HG03045 (cell line): ENCODE measurements at regions not wholly inside any gene's neighbourhood (a gene's known extent, or its start where the extent isn't known, plus 50 kb on each side); places are given as distances from the start of the nearest gene placed in this dataset.
A peak's percentile ranks its signal among the peaks of the same experiment; 100 is the strongest.
"Not testable (repeated sequence)": the region's sequence is repeated elsewhere in the genome, so short reads cannot be mapped to it uniquely, and the experiment has no call there.

Experiments
- ATAC-seq: cut with Tn5 transposase; IDR thresholded peaks from one replicate; pipeline ENCODE4 v1.9.1; 2021; ENCODE audit warnings: mild to moderate bottlenecking, moderate library complexity; ENCODE audit not compliant: unreplicated experiment

- no peak for ATAC-seq
Measured at GRCh38 chr5:130845049-130845765, 319.8 kb downstream of the HINT1 start.

- peak; percentile 61 for ATAC-seq
Measured at GRCh38 chr5:130836729-130837649, 328.1 kb downstream of the HINT1 start.

- not testable (repeated sequence) for ATAC-seq
Measured at GRCh38 chr5:130817598-130818384, 347.3 kb downstream of the HINT1 start.

- ATAC-seq: no peak
Measured at GRCh38 chr5:130815246-130815645, 349.8 kb downstream of the HINT1 start.

- no peak for ATAC-seq
Measured at GRCh38 chr5:130808691-130809090, 356.4 kb downstream of the HINT1 start.

GRCh38 chr5:130805648-130806047 is 359.4 kb downstream of the HINT1 start:
- no peak for ATAC-seq

- no peak for ATAC-seq
Measured at GRCh38 chr5:130805036-130805435, 360.0 kb downstream of the HINT1 start.

- ATAC-seq: no peak
Measured at GRCh38 chr5:130801963-130802362, 363.1 kb downstream of the HINT1 start.

GRCh38 chr5:130799015-130799414 is 366.0 kb downstream of the HINT1 start:
- no peak for ATAC-seq

- ATAC-seq: no peak
Measured at GRCh38 chr5:130797303-130797702, 367.8 kb downstream of the HINT1 start.

- ATAC-seq: no peak
Measured at GRCh38 chr5:130796902-130797301, 368.2 kb downstream of the HINT1 start.

- no peak for ATAC-seq
Measured at GRCh38 chr5:130796032-130796431, 369.0 kb downstream of the HINT1 start.

- ATAC-seq: no peak
Measured at GRCh38 chr5:130795037-130795436, 370.0 kb downstream of the HINT1 start.

- ATAC-seq: no peak
Measured at GRCh38 chr5:130777794-130778193, 387.3 kb downstream of the HINT1 start.

GRCh38 chr5:130773813-130774212 is 391.2 kb downstream of the HINT1 start:
- ATAC-seq: no peak

- ATAC-seq: no peak
Measured at GRCh38 chr5:130762031-130762430, 403.0 kb downstream of the HINT1 start.

- no peak for ATAC-seq
Measured at GRCh38 chr5:130759061-130759460, 406.0 kb downstream of the HINT1 start.

- ATAC-seq: no peak
Measured at GRCh38 chr5:130747556-130747955, 417.5 kb downstream of the HINT1 start.

GRCh38 chr5:130746641-130747040 is 418.4 kb downstream of the HINT1 start:
- not testable (repeated sequence) for ATAC-seq

GRCh38 chr5:130743092-130743491 is 422.0 kb downstream of the HINT1 start:
- no peak for ATAC-seq

- ATAC-seq: no peak
Measured at GRCh38 chr5:130740047-130740569, 424.9 kb downstream of the HINT1 start.
